ENCODE measurements at regions not wholly inside any gene's neighbourhood (a gene's known extent, or its start where the extent isn't known, plus 50 kb on each side); places are given as distances from the start of the nearest gene placed in this dataset.

- no peak for TF ChIP-seq TOX (CRISPR knock-in tag; IDR thresholded peaks at IDR 0.05; ENCODE audit: borderline replicate concordance)
- no peak for TF ChIP-seq ZFP3 (CRISPR knock-in tag; IDR thresholded peaks at IDR 0.05)
- TF ChIP-seq, protein P1, sequence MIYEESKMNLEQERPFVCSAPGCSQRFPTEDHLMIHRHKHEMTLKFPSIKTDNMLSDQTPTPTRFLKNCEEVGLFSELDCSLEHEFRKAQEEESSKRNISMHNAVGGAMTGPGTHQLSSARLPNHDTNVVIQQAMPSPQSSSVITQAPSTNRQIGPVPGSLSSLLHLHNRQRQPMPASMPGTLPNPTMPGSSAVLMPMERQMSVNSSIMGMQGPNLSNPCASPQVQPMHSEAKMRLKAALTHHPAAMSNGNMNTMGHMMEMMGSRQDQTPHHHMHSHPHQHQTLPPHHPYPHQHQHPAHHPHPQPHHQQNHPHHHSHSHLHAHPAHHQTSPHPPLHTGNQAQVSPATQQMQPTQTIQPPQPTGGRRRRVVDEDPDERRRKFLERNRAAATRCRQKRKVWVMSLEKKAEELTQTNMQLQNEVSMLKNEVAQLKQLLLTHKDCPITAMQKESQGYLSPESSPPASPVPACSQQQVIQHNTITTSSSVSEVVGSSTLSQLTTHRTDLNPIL (CRISPR knock-in tag; IDR thresholded peaks at IDR 0.05; ENCODE audit: low read depth): no peak
- TF ChIP-seq, protein P2, sequence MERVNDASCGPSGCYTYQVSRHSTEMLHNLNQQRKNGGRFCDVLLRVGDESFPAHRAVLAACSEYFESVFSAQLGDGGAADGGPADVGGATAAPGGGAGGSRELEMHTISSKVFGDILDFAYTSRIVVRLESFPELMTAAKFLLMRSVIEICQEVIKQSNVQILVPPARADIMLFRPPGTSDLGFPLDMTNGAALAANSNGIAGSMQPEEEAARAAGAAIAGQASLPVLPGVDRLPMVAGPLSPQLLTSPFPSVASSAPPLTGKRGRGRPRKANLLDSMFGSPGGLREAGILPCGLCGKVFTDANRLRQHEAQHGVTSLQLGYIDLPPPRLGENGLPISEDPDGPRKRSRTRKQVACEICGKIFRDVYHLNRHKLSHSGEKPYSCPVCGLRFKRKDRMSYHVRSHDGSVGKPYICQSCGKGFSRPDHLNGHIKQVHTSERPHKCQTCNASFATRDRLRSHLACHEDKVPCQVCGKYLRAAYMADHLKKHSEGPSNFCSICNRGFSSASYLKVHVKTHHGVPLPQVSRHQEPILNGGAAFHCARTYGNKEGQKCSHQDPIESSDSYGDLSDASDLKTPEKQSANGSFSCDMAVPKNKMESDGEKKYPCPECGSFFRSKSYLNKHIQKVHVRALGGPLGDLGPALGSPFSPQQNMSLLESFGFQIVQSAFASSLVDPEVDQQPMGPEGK (CRISPR knock-in tag; IDR thresholded peaks at IDR 0.05; ENCODE audit: borderline replicate concordance): no peak
- TF ChIP-seq ARNTL (CRISPR knock-in tag; IDR thresholded peaks at IDR 0.05; ENCODE audit: borderline replicate concordance, low read depth): no peak
- no peak for TF ChIP-seq ZC3H10 (CRISPR knock-in tag; IDR thresholded peaks at IDR 0.05)
- no peak for TF ChIP-seq SNAI2 (CRISPR knock-in tag; IDR thresholded peaks at IDR 0.05)
- no peak for TF ChIP-seq TCF4 (CRISPR knock-in tag; IDR thresholded peaks at IDR 0.05; ENCODE audit: borderline replicate concordance)
- no peak for TF ChIP-seq POU6F1 (CRISPR knock-in tag; IDR thresholded peaks at IDR 0.05; ENCODE audit: borderline replicate concordance, low read depth)
- no peak for TF ChIP-seq OSR1 (CRISPR knock-in tag; IDR thresholded peaks at IDR 0.05)
Observed at GRCh38 chr13:109468123-109468522, 318.3 kb downstream of the IRS2 start.
